HepG2 (cell line): ENCODE measurements at regions not wholly inside any gene's neighbourhood (a gene's known extent, or its start where the extent isn't known, plus 50 kb on each side); places are given as distances from the start of the nearest gene placed in this dataset.

Experiments used
- ATF7 ChIP-seq, 2 experiments: fragments of 450-650 bp in 1 of 2; sonication (generic) in 1 of 2; formaldehyde crosslinking in 1 of 2; IDR thresholded peaks; 2 replicates each; pipeline versions ENCODE4 v1.4.0 to v1.6.1; 2016 to 2020; ENCODE audit warnings: antibody characterized with exemption in 1 of 2, mild to moderate bottlenecking in 1 of 2, missing genetic modification reagents in 1 of 2
- HOXA5 ChIP-seq: sonication (generic); formaldehyde crosslinking; IDR thresholded peaks from 2 replicates; pipeline ENCODE4 v1.4.0; 2020; ENCODE audit warnings: missing genetic modification reagents
- LCORL ChIP-seq, 2 experiments: fragments of 450-650 bp in 1 of 2; sonication (generic) in 1 of 2; formaldehyde crosslinking in 1 of 2; IDR thresholded peaks; 2 replicates each; pipeline versions ENCODE4 v1.5.0 to v1.6.1; 2017 to 2020; ENCODE audit warnings: antibody characterized with exemption in 1 of 2, missing genetic modification reagents in 1 of 2
- MXD4 ChIP-seq: IDR thresholded peaks from 2 replicates; pipeline ENCODE4 v1.6.1; 2016; ENCODE audit warnings: mild to moderate bottlenecking, missing biosample characterization, missing genetic modification reagents
- NONO ChIP-seq, 2 experiments: fragments of 450-650 bp in 1 of 2; sonication (generic) in 1 of 2; formaldehyde crosslinking in 1 of 2; IDR thresholded peaks in 1 of 2; conservative IDR thresholded peaks in 1 of 2; 2 replicates each; pipeline versions ENCODE4 v1.6.1 to v1.8.0; 2017 to 2022; ENCODE audit warnings: mild to moderate bottlenecking in 1 of 2, missing genetic modification reagents in 1 of 2, moderate library complexity in 1 of 2
- RBM22 ChIP-seq: fragments of 200-400 bp; formaldehyde crosslinking; optimal IDR thresholded peaks from 2 replicates; pipeline ENCODE3; 2017; ENCODE audit warnings: mild to moderate bottlenecking, low read length, moderate library complexity
- RFX5 ChIP-seq: IDR thresholded peaks from 2 replicates; pipeline ENCODE4 v1.6.1; 2011; ENCODE audit warnings: low read depth, low read length, improper control_type of control experiment
- ZBTB1 ChIP-seq: sonication (generic); formaldehyde crosslinking; IDR thresholded peaks from 2 replicates; pipeline ENCODE4 v1.4.0; 2020; ENCODE audit warnings: missing genetic modification reagents, borderline replicate concordance
- ZNF234 ChIP-seq: sonication (generic); formaldehyde crosslinking; conservative IDR thresholded peaks from 2 replicates; pipeline ENCODE4 v1.5.1; 2020; ENCODE audit warnings: mild to moderate bottlenecking, missing genetic modification reagents
- ZNF282 ChIP-seq: fragments of 450-650 bp; IDR thresholded peaks from 2 replicates; pipeline ENCODE4 v1.6.1; 2018; ENCODE audit not compliant: partially characterized antibody
- ZNF674 ChIP-seq: sonication (generic); formaldehyde crosslinking; IDR thresholded peaks from 2 replicates; pipeline ENCODE4 v1.5.0; 2020; ENCODE audit warnings: low read depth, mild to moderate bottlenecking, missing genetic modification reagents
- ZNF839 ChIP-seq: sonication (generic); formaldehyde crosslinking; IDR thresholded peaks from 2 replicates; pipeline ENCODE4 v1.4.0; 2020; ENCODE audit warnings: missing genetic modification reagents, mild to moderate bottlenecking, borderline replicate concordance
- TF ChIP-seq, protein P1 (sequence below): sonication (generic); formaldehyde crosslinking; IDR thresholded peaks from 2 replicates; pipeline ENCODE4 v1.4.0; 2020; ENCODE audit warnings: missing genetic modification reagents
- TF ChIP-seq, protein P2 (sequence below): sonication (generic); formaldehyde crosslinking; IDR thresholded peaks from 2 replicates; pipeline ENCODE4 v1.4.0; 2020; ENCODE audit warnings: missing genetic modification reagents
- TF ChIP-seq, protein P3 (sequence below): sonication (generic); formaldehyde crosslinking; IDR thresholded peaks from 2 replicates; pipeline ENCODE4 v1.4.0; 2020; ENCODE audit warnings: mild to moderate bottlenecking, missing genetic modification reagents, borderline replicate concordance
- TF ChIP-seq, protein P4 (sequence below): sonication (generic); formaldehyde crosslinking; IDR thresholded peaks from 2 replicates; pipeline ENCODE4 v1.4.0; 2020; ENCODE audit warnings: missing genetic modification reagents, borderline replicate concordance
- TF ChIP-seq, protein P5 (sequence below): sonication (generic); formaldehyde crosslinking; IDR thresholded peaks from 2 replicates; pipeline ENCODE4 v1.4.0; 2020; ENCODE audit warnings: missing genetic modification reagents, borderline replicate concordance

DNA sequence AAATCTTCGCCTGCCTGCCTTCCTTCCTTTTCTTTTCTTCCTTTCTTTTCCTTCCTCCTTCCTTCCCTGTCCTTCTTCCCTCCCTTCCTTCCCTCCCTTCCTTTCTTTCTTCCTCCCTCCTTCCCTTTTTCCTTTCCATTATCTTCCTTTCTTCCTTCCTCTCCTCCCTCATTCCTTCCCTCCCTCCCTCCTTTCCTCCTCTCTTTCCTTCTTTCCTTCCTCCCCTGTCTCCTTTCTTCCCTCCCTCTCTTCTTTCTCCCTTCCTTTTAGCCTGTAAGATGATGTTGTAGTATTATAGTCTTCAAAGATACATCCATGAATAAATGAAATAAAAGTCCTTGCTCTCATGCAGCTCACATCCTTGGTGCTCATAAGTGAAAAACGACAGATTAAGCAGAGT is 539.3 kb downstream of the RBFOX1 start (continued):
- TF ChIP-seq, protein P1, sequence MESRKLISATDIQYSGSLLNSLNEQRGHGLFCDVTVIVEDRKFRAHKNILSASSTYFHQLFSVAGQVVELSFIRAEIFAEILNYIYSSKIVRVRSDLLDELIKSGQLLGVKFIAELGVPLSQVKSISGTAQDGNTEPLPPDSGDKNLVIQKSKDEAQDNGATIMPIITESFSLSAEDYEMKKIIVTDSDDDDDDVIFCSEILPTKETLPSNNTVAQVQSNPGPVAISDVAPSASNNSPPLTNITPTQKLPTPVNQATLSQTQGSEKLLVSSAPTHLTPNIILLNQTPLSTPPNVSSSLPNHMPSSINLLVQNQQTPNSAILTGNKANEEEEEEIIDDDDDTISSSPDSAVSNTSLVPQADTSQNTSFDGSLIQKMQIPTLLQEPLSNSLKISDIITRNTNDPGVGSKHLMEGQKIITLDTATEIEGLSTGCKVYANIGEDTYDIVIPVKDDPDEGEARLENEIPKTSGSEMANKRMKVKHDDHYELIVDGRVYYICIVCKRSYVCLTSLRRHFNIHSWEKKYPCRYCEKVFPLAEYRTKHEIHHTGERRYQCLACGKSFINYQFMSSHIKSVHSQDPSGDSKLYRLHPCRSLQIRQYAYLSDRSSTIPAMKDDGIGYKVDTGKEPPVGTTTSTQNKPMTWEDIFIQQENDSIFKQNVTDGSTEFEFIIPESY (CRISPR knock-in tag): no peak
- TF ChIP-seq ATF7 (IDR thresholded peaks at IDR 0.05) (no peak), ATF7 (CRISPR knock-in tag; IDR thresholded peaks at IDR 0.05) (no peak), ZNF282 (peak; percentile 52), RBM22 (no peak), ZNF674 (CRISPR knock-in tag) (no peak), LCORL (IDR thresholded peaks at IDR 0.05) (0 out of 2 replicates have a peak, but pooled peaks have one; percentile 14), LCORL (CRISPR knock-in tag; IDR thresholded peaks at IDR 0.05) (no peak), ZBTB1 (CRISPR knock-in tag) (no peak), HOXA5 (CRISPR knock-in tag) (no peak), ZNF234 (CRISPR knock-in tag) (no peak), ZNF839 (CRISPR knock-in tag) (no peak), NONO (IDR thresholded peaks at IDR 0.05) (0 out of 2 replicates have a peak, but pooled peaks have one; percentile 77), NONO (CRISPR knock-in tag; conservative IDR thresholded peaks at IDR 0.05) (no peak), RFX5 (no peak), MXD4 (CRISPR knock-in tag) (no peak)
- TF ChIP-seq, protein P2, sequence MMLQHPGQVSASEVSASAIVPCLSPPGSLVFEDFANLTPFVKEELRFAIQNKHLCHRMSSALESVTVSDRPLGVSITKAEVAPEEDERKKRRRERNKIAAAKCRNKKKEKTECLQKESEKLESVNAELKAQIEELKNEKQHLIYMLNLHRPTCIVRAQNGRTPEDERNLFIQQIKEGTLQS (CRISPR knock-in tag): no peak
- TF ChIP-seq, protein P3, sequence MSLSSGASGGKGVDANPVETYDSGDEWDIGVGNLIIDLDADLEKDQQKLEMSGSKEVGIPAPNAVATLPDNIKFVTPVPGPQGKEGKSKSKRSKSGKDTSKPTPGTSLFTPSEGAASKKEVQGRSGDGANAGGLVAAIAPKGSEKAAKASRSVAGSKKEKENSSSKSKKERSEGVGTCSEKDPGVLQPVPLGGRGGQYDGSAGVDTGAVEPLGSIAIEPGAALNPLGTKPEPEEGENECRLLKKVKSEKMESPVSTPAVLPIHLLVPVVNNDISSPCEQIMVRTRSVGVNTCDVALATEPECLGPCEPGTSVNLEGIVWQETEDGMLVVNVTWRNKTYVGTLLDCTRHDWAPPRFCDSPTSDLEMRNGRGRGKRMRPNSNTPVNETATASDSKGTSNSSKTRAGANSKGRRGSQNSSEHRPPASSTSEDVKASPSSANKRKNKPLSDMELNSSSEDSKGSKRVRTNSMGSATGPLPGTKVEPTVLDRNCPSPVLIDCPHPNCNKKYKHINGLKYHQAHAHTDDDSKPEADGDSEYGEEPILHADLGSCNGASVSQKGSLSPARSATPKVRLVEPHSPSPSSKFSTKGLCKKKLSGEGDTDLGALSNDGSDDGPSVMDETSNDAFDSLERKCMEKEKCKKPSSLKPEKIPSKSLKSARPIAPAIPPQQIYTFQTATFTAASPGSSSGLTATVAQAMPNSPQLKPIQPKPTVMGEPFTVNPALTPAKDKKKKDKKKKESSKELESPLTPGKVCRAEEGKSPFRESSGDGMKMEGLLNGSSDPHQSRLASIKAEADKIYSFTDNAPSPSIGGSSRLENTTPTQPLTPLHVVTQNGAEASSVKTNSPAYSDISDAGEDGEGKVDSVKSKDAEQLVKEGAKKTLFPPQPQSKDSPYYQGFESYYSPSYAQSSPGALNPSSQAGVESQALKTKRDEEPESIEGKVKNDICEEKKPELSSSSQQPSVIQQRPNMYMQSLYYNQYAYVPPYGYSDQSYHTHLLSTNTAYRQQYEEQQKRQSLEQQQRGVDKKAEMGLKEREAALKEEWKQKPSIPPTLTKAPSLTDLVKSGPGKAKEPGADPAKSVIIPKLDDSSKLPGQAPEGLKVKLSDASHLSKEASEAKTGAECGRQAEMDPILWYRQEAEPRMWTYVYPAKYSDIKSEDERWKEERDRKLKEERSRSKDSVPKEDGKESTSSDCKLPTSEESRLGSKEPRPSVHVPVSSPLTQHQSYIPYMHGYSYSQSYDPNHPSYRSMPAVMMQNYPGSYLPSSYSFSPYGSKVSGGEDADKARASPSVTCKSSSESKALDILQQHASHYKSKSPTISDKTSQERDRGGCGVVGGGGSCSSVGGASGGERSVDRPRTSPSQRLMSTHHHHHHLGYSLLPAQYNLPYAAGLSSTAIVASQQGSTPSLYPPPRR (CRISPR knock-in tag): no peak
- TF ChIP-seq, protein P4, sequence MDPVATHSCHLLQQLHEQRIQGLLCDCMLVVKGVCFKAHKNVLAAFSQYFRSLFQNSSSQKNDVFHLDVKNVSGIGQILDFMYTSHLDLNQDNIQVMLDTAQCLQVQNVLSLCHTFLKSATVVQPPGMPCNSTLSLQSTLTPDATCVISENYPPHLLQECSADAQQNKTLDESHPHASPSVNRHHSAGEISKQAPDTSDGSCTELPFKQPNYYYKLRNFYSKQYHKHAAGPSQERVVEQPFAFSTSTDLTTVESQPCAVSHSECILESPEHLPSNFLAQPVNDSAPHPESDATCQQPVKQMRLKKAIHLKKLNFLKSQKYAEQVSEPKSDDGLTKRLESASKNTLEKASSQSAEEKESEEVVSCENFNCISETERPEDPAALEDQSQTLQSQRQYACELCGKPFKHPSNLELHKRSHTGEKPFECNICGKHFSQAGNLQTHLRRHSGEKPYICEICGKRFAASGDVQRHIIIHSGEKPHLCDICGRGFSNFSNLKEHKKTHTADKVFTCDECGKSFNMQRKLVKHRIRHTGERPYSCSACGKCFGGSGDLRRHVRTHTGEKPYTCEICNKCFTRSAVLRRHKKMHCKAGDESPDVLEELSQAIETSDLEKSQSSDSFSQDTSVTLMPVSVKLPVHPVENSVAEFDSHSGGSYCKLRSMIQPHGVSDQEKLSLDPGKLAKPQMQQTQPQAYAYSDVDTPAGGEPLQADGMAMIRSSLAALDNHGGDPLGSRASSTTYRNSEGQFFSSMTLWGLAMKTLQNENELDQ (CRISPR knock-in tag): no peak
- TF ChIP-seq, protein P5, sequence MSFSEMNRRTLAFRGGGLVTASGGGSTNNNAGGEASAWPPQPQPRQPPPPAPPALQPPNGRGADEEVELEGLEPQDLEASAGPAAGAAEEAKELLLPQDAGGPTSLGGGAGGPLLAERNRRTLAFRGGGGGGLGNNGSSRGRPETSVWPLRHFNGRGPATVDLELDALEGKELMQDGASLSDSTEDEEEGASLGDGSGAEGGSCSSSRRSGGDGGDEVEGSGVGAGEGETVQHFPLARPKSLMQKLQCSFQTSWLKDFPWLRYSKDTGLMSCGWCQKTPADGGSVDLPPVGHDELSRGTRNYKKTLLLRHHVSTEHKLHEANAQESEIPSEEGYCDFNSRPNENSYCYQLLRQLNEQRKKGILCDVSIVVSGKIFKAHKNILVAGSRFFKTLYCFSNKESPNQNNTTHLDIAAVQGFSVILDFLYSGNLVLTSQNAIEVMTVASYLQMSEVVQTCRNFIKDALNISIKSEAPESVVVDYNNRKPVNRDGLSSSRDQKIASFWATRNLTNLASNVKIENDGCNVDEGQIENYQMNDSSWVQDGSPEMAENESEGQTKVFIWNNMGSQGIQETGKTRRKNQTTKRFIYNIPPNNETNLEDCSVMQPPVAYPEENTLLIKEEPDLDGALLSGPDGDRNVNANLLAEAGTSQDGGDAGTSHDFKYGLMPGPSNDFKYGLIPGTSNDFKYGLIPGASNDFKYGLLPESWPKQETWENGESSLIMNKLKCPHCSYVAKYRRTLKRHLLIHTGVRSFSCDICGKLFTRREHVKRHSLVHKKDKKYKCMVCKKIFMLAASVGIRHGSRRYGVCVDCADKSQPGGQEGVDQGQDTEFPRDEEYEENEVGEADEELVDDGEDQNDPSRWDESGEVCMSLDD (CRISPR knock-in tag): no peak
